AG09319 (cell line): ENCODE measurements at regions not wholly inside any gene's neighbourhood (a gene's known extent, or its start where the extent isn't known, plus 50 kb on each side); places are given as distances from the start of the nearest gene placed in this dataset.

Source experiments
- DNase-seq: peaks from one replicate; pipeline ENCODE4 v3.0.0-alpha.2; 2010; ENCODE audit warnings: low read depth; ENCODE audit errors: extremely low read depth
- CTCF ChIP-seq: IDR thresholded peaks from 2 replicates; pipeline ENCODE4 v1.5.1; 2011; ENCODE audit warnings: low read depth, mild to moderate bottlenecking, inconsistent platforms, low read length, moderate library complexity

GRCh38 chr6:169160855-169161560 is 92.6 kb downstream of the THBS2 start:
- no peak for DNase-seq
- no peak for TF ChIP-seq CTCF

DNA sequence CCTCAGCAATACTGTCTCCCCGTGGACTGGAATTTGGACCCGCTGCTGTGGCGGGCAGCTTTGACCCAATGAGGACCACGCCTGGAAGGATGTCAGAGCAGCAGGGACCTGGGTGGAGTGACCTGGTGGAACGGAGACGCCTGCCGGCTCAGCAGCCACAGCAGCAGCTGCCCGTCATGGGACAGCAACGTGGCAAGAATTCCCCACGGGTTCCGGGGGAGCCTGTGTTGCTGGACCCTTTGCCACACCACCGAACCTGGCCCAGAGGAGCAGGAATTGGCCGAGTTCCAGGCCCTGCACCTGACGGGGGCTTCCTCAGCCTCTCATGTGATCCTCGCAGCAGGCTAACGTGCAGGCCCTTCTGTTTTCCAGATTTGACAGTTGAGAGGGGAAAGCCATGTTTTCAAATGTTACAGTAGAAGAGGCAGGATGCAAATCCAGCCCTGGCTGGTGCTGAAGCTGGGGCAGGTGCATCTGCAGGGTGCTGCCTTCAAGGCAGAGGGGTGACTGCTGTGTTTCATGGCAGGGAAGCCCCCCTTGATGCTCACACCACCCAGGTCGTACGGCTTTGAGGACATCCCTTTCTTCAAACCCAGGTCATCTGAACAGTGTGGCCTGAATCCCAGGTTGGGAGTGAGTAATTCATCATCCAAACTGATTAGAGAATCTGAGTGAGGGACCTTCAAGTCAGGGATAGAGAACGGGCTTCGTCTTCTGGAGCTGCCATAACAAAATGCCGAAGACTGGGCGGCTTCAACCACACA is 93.4 kb downstream of the THBS2 start:
- no peak for DNase-seq
- no peak for TF ChIP-seq CTCF

DNA sequence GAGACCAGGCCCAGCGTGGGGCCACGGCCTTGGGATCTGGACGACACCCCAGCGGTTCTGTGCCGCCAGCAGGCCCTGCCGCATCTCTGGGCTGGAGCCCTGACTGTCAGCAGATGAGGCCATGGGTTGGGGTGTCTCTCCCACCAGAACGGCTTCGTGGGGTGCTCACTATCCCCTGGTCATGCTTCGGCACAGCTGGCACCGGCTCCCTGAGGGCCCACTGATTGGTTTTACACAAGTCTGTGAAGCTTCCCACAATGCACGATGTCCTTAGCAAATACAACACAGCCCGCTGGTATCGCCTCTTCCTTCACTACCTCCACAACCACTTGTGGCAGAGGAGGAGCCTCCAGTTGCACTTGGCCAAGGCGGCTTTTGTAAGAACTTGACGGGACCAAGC is 94.3 kb downstream of the THBS2 start:
- TF ChIP-seq CTCF: no peak
- DNase-seq: no peak

DNA sequence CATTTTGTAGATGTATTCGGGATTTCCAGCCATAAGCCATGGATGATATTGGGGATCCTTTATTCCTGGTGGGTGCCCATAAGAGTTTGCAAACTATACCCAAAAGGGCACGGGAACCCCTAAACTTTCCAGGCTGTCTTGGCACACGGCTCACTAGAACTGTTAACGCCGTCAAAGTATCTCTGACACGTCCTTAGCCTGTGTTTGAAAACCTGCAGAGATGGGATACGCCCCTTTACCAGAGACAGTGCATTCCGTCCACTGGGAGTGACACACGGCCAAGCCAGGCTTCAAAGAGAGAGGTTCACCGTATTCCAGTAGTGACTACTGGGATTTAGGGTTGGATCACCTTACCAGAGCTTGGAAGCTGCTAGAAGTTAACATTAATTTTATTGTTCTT is 95.0 kb downstream of the THBS2 start:
- no peak for DNase-seq
- no peak for TF ChIP-seq CTCF

DNA sequence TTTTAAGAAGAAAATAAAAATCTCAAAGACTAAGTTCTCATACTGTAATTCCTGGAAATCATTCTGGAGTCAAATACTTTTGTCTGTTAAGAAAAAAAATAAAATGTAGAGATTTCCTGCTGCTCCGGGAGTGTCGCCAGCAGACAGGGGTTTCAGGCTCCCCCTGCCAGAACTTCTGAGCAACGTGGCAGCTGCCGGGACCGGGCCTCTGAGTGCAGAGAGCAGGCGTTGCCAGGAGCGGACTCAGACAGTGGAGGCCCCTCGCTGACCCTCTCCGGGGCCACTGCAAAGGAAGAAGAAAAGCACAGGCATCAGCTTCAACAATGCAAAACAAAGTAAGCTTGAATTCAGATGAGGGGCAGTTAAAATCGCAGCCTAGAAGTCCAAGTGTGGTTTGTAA is 95.5 kb downstream of the THBS2 start:
- DNase-seq: peak; percentile 60
- no peak for TF ChIP-seq CTCF

DNA sequence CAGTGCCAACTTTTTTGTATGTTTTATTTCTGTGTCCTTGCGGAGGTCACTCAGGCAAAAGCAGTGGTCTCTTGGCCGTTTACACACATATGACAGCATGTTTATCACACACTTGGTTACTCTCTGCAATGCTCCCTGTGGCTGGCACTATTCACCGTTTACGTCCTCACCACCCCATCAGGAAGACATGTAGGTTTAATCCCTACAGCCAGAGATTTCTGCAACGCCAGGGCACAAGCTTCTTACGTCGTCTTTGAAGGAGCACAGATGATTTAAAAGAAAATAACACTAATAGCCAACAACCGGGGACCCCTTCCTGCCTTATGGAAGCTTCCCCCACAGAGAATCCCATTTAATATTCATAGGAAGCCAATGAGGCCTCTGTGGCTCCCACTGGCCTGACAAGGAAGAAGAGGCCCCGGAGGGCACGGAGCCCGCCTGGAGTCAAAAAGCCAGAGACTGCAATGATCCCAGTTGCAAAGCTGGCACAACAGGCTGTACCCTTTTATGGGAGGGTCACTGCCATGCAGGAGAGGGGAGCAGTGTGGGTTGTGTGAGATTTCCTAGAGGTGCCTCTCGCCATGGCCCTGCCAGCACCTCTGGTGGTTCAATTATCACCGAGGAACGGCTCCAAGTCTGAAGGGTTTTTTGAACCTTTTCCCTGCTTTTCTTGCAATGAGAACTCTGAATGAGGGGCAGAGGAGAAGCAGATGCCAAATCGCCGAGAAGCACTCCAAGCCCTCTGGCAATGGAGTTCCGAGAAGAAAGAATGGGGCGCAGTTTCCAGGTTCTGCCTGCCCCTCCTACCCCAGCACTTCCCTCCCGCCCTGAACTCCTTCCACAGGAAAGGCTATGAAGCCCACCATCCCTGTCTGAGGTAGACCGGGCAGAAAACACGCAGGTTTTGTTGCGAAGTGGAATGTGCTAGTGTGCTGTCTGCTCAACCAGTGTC is 96.2 kb downstream of the THBS2 start:
- no peak for TF ChIP-seq CTCF
- DNase-seq: no peak

DNA sequence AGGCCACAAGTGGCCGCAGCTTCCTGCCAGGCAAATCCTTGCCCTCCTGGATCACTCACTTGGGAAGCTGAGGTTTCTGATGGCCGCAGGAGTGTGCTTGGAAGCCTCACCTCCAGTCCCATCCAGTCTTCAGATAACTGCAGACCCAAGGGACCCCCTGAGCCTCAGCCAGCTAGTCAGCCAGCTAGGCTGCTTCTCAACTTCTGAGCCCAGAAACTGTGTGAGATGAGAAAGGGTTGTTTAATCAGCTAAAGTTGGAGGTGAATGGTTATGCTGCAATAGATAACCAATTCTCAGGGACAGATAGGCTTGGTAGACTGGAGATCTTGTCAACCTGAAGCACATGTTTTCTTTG is 96.9 kb downstream of the THBS2 start:
- DNase-seq: no peak
- no peak for TF ChIP-seq CTCF
